Esophagus squamous epithelium (tissue), 4 donors: ENCODE measurements at regions not wholly inside any gene's neighbourhood (a gene's known extent, or its start where the extent isn't known, plus 50 kb on each side); places are given as distances from the start of the nearest gene placed in this dataset.

ENCODE experiments used
- POLR2A ChIP-seq, 4 donors: fragments of 450-650 bp; IDR thresholded peaks; one replicate each; pipeline ENCODE4 v1.6.1; 2017; ENCODE audit warnings: antibody characterized with exemption in 4 of 4, mild to moderate bottlenecking in 4 of 4, moderate library complexity in 3 of 4
- TF ChIP-seq, protein P1 (sequence below), 6 experiments: fragments of 450-650 bp in 4 of 6; fragments of 200-600 bp in 2 of 6; sonication (generic) in 2 of 6; IDR thresholded peaks; one replicate each; pipeline ENCODE4 v1.5.1; 2016 to 2019; ENCODE audit warnings: antibody characterized with exemption in 6 of 6, mild to moderate bottlenecking in 4 of 6, moderate library complexity in 4 of 6

- TF ChIP-seq, protein P1, sequence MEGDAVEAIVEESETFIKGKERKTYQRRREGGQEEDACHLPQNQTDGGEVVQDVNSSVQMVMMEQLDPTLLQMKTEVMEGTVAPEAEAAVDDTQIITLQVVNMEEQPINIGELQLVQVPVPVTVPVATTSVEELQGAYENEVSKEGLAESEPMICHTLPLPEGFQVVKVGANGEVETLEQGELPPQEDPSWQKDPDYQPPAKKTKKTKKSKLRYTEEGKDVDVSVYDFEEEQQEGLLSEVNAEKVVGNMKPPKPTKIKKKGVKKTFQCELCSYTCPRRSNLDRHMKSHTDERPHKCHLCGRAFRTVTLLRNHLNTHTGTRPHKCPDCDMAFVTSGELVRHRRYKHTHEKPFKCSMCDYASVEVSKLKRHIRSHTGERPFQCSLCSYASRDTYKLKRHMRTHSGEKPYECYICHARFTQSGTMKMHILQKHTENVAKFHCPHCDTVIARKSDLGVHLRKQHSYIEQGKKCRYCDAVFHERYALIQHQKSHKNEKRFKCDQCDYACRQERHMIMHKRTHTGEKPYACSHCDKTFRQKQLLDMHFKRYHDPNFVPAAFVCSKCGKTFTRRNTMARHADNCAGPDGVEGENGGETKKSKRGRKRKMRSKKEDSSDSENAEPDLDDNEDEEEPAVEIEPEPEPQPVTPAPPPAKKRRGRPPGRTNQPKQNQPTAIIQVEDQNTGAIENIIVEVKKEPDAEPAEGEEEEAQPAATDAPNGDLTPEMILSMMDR (IDR thresholded peaks at IDR 0.05), result no peak
- TF ChIP-seq POLR2A (IDR thresholded peaks at IDR 0.05), result no peak
Measured at GRCh38 chr5:8347984-8348383, 479.0 kb downstream of the MTRR start.
